ENCODE measurements at regions not wholly inside any gene's neighbourhood (a gene's known extent, or its start where the extent isn't known, plus 50 kb on each side); places are given as distances from the start of the nearest gene placed in this dataset.

DNA sequence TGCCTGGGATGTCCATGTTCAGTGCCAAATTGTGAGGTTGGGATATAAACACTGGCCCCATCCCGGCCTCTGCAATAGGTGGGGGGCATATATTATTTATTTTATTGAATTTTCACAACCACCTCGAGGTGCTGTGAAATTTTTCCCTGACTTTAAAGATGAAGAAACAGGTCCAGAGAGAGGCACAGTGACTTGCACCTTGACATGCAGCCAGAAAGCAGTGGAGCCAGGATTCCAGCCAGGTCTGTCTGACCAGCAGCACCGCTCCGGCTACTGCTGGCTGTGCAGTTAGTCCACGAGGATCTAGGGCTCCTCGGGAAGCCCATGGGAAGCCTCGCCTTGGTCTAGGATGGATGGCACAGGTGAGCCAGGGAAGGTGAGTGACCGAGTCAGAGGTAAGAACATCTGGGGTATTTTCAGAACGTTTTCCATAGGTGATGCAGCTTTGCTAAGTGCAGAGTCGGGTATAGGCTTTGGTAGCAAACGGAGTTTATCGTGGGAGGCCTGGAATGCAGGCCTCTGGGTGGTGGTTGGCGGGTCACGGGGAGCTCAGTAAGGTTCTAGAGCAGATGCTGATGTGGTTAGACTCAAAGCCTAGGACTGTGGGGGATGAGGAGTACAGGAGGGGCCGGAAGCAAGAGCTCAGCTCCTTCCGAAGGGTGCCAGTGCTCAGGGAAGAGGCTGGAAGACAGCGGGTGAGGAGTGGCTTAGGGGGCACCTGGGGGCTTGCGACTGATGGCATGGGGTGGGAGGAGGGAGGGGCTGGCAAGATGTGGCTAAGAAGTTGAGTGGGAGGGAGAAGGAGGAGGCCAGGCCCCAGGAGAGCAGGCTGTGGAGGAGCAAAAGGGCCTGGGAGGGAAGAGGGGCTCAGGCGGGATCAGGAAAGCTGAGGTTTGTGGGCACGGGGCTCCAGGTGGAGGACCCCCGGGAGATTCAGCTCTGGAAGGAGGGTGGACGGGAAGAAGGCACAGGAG, 107.7 kb upstream of the LRPAP1 start:
- TF ChIP-seq CTCF (IDR thresholded peaks at IDR 0.05) (no peak), POLR2A (IDR thresholded peaks at IDR 0.05) (no peak)

Data from stomach (tissue), 4 donors.